CD4-positive, alpha-beta T cell treated with Interferon gamma for 1 hour (primary cell): ENCODE measurements at regions not wholly inside any gene's neighbourhood (a gene's known extent, or its start where the extent isn't known, plus 50 kb on each side); places are given as distances from the start of the nearest gene placed in this dataset.
A peak's percentile ranks its signal among the peaks of the same experiment; 100 is the strongest.

Experiments
- DNase-seq: peaks from one replicate; pipeline ENCODE4 v3.0.0-alpha.2; 2020

- DNase-seq, result no peak
Measured at GRCh38 chr13:26456650-26457049, 100.8 kb upstream of the WASF3 start.

- DNase-seq, result no peak
Measured at GRCh38 chr13:26457212-26457611, 100.3 kb upstream of the WASF3 start.

GRCh38 chr13:26458196-26458749 is 99.2 kb upstream of the WASF3 start:
- DNase-seq, result no peak

GRCh38 chr13:26459276-26460131 is 98.0 kb upstream of the WASF3 start:
- DNase-seq, result no peak

- no peak for DNase-seq
Measured at GRCh38 chr13:26460648-26461047, 96.8 kb upstream of the WASF3 start.

- DNase-seq, result no peak
Measured at GRCh38 chr13:26463296-26463695, 94.2 kb upstream of the WASF3 start.

GRCh38 chr13:26463848-26464247 is 93.6 kb upstream of the WASF3 start:
- DNase-seq, result no peak

GRCh38 chr13:26465514-26465913 is 92.0 kb upstream of the WASF3 start:
- no peak for DNase-seq

GRCh38 chr13:26465954-26466353 is 91.5 kb upstream of the WASF3 start:
- no peak for DNase-seq

- no peak for DNase-seq
Measured at GRCh38 chr13:26468265-26468801, 89.2 kb upstream of the WASF3 start.

- no peak for DNase-seq
Measured at GRCh38 chr13:26469602-26470001, 87.9 kb upstream of the WASF3 start.

- DNase-seq, result no peak
Measured at GRCh38 chr13:26471807-26472206, 85.7 kb upstream of the WASF3 start.

- no peak for DNase-seq
Measured at GRCh38 chr13:26473571-26474230, 83.8 kb upstream of the WASF3 start.

GRCh38 chr13:26474286-26474685 is 83.2 kb upstream of the WASF3 start:
- DNase-seq, result no peak

- DNase-seq, result no peak
Measured at GRCh38 chr13:26475176-26476110, 82.0 kb upstream of the WASF3 start.

GRCh38 chr13:26476111-26476781 is 81.2 kb upstream of the WASF3 start:
- no peak for DNase-seq

- no peak for DNase-seq
Measured at GRCh38 chr13:26476782-26477142, 80.7 kb upstream of the WASF3 start.

- DNase-seq, result no peak
Measured at GRCh38 chr13:26477681-26478080, 79.8 kb upstream of the WASF3 start.

GRCh38 chr13:26480246-26480855 is 77.1 kb upstream of the WASF3 start:
- no peak for DNase-seq

GRCh38 chr13:26482451-26483197 is 74.9 kb upstream of the WASF3 start:
- DNase-seq, result peak; percentile 53

GRCh38 chr13:26483546-26483945 is 73.9 kb upstream of the WASF3 start:
- no peak for DNase-seq
